ENCODE measurements at regions not wholly inside any gene's neighbourhood (a gene's known extent, or its start where the extent isn't known, plus 50 kb on each side); places are given as distances from the start of the nearest gene placed in this dataset.
A peak's percentile ranks its signal among the peaks of the same experiment; 100 is the strongest.

- no peak overlapping the region for H2AFZ ChIP-seq (ENCODE audit: low read length)
These were observed 81.4 kb downstream of the ALOX5AP start for GRCh38 chr13:30816736-30817135.

GRCh38 chr13:30818323-30818960 is 83.1 kb downstream of the ALOX5AP start:
- Histone ChIP-seq H2AFZ (ENCODE audit: low read length) (no peak overlapping the region), H3K4me1 (ENCODE audit: insufficient read depth, low read length) (peaks cover 22% of the 10 kb centered on the region), H3K4me2 (ENCODE audit: insufficient read depth, low read length) (peak overlapping the region; percentile 22), H3K9me3 (ENCODE audit: low read depth, low read length) (no peaks in the 10 kb centered on the region), H4K20me1 (ENCODE audit: insufficient read depth, low read length) (no peaks in the 10 kb centered on the region), H3K27me3 (ENCODE audit: insufficient read depth, low read length) (no peaks in the 10 kb centered on the region), H3K79me2 (ENCODE audit: insufficient read depth, low read length) (no peaks in the 10 kb centered on the region), H3K36me3 (ENCODE audit: insufficient read depth, low read length) (no peaks in the 10 kb centered on the region), H3K4me3 (ENCODE audit: insufficient read depth, low read length) (no peak overlapping the region), H3K27ac (ENCODE audit: low read depth, low read length) (peak overlapping the region; percentile 92)
- DNase-seq (ENCODE audit: insufficient read length, low spot score, missing footprints): peak; percentile 93
- no peak for TF ChIP-seq CTCF (IDR thresholded peaks at IDR 0.05; ENCODE audit: extremely low read depth, low read depth, low read length)

More at GRCh38 chr13:30816736-30817135, 81.4 kb downstream of the ALOX5AP start:
- Histone ChIP-seq H3K27me3 (ENCODE audit: insufficient read depth, low read length) (no peaks in the 10 kb centered on the region), H3K4me2 (ENCODE audit: insufficient read depth, low read length) (no peak overlapping the region), H3K79me2 (ENCODE audit: insufficient read depth, low read length) (no peaks in the 10 kb centered on the region), H4K20me1 (ENCODE audit: insufficient read depth, low read length) (no peaks in the 10 kb centered on the region), H3K4me3 (ENCODE audit: insufficient read depth, low read length) (no peak overlapping the region), H3K4me1 (ENCODE audit: insufficient read depth, low read length) (peaks cover 22% of the 10 kb centered on the region), H3K27ac (ENCODE audit: low read depth, low read length) (no peak overlapping the region), H3K36me3 (ENCODE audit: insufficient read depth, low read length) (no peaks in the 10 kb centered on the region), H3K9me3 (ENCODE audit: low read depth, low read length) (no peaks in the 10 kb centered on the region)
- no peak for DNase-seq (ENCODE audit: insufficient read length, low spot score, missing footprints)
- no peak for TF ChIP-seq CTCF (IDR thresholded peaks at IDR 0.05; ENCODE audit: extremely low read depth, low read depth, low read length)

GRCh38 chr13:30819136-30819888 is 84.0 kb downstream of the ALOX5AP start:
- DNase-seq (ENCODE audit: insufficient read length, low spot score, missing footprints): no peak
- H3K4me1 ChIP-seq (ENCODE audit: insufficient read depth, low read length): peaks cover 22% of the 10 kb centered on the region
- H3K27me3 ChIP-seq (ENCODE audit: insufficient read depth, low read length): no peaks in the 10 kb centered on the region
- H3K79me2 ChIP-seq (ENCODE audit: insufficient read depth, low read length): no peaks in the 10 kb centered on the region
- no peak overlapping the region for H2AFZ ChIP-seq (ENCODE audit: low read length)
- no peak overlapping the region for H3K4me3 ChIP-seq (ENCODE audit: insufficient read depth, low read length)
- H3K36me3 ChIP-seq (ENCODE audit: insufficient read depth, low read length): no peaks in the 10 kb centered on the region
- H3K9me3 ChIP-seq (ENCODE audit: low read depth, low read length): no peaks in the 10 kb centered on the region
- peak overlapping the region; percentile 92 for H3K27ac ChIP-seq (ENCODE audit: low read depth, low read length)
- H3K4me2 ChIP-seq (ENCODE audit: insufficient read depth, low read length): no peak overlapping the region
- TF ChIP-seq CTCF (IDR thresholded peaks at IDR 0.05; ENCODE audit: extremely low read depth, low read depth, low read length): no peak
- H4K20me1 ChIP-seq (ENCODE audit: insufficient read depth, low read length): no peaks in the 10 kb centered on the region

- no peaks in the 10 kb centered on the region for H3K79me2 ChIP-seq (ENCODE audit: insufficient read depth, low read length)
- peaks cover 22% of the 10 kb centered on the region for H3K4me1 ChIP-seq (ENCODE audit: insufficient read depth, low read length)
- H3K4me2 ChIP-seq (ENCODE audit: insufficient read depth, low read length): no peak overlapping the region
- TF ChIP-seq CTCF (IDR thresholded peaks at IDR 0.05; ENCODE audit: extremely low read depth, low read depth, low read length): no peak
- no peak overlapping the region for H3K27ac ChIP-seq (ENCODE audit: low read depth, low read length)
- no peaks in the 10 kb centered on the region for H3K9me3 ChIP-seq (ENCODE audit: low read depth, low read length)
- H3K27me3 ChIP-seq (ENCODE audit: insufficient read depth, low read length): no peaks in the 10 kb centered on the region
- no peaks in the 10 kb centered on the region for H3K36me3 ChIP-seq (ENCODE audit: insufficient read depth, low read length)
- H2AFZ ChIP-seq (ENCODE audit: low read length): no peak overlapping the region
- H4K20me1 ChIP-seq (ENCODE audit: insufficient read depth, low read length): no peaks in the 10 kb centered on the region
- no peak for DNase-seq (ENCODE audit: insufficient read length, low spot score, missing footprints)
- no peak overlapping the region for H3K4me3 ChIP-seq (ENCODE audit: insufficient read depth, low read length)
These were observed 84.7 kb upstream of the MEDAG start for GRCh38 chr13:30821421-30821820.

All from osteoblast (primary cell).